GM23338 (cell line): ENCODE measurements at regions not wholly inside any gene's neighbourhood (a gene's known extent, or its start where the extent isn't known, plus 50 kb on each side); places are given as distances from the start of the nearest gene placed in this dataset.

Experiments
- ATAC-seq: fragments of 200-7000 bp; cut with Tn5 transposase; 3 replicates; pipeline ENCODE4 v1.9.1; 2020
- DNase-seq: peaks from one replicate; pipeline ENCODE4 v3.0.0-alpha.2; 2015; ENCODE audit warnings: low spot score
- H2AFZ ChIP-seq: fragments of 200-600 bp; sonication (generic); 2 replicates; pipeline ENCODE4 v1.8.0; 2016; ENCODE audit warnings: antibody characterized with exemption, mild to moderate bottlenecking, moderate library complexity
- H3F3A ChIP-seq: fragments of 200-600 bp; sonication (generic); replicated peaks from 2 replicates; pipeline ENCODE4 v1.8.0; 2017; ENCODE audit warnings: antibody characterized with exemption, mixed run types, low read depth
- H3K27ac ChIP-seq: fragments of 200-600 bp; sonication (generic); 2 replicates; pipeline ENCODE4 v1.6.1; 2016; ENCODE audit warnings: low read depth
- H3K27me3 ChIP-seq: fragments of 200-600 bp; sonication (generic); 2 replicates; pipeline ENCODE4 v1.8.0; 2016; ENCODE audit warnings: mild to moderate bottlenecking, mixed run types, moderate library complexity; ENCODE audit not compliant: insufficient read depth
- H3K36me3 ChIP-seq: fragments of 200-600 bp; sonication (generic); 2 replicates; pipeline ENCODE4 v1.8.0; 2016; ENCODE audit warnings: mild to moderate bottlenecking; ENCODE audit not compliant: insufficient read depth
- H3K4me1 ChIP-seq: fragments of 200-600 bp; sonication (generic); 2 replicates; pipeline ENCODE4 v1.8.0; 2016; ENCODE audit warnings: mild to moderate bottlenecking, moderate library complexity; ENCODE audit not compliant: insufficient read depth
- H3K4me2 ChIP-seq: fragments of 200-600 bp; sonication (generic); 2 replicates; pipeline ENCODE4 v1.7.1; 2017; ENCODE audit warnings: mixed run types
- H3K4me3 ChIP-seq: fragments of 200-600 bp; sonication (generic); 2 replicates; pipeline ENCODE4 v1.6.1; 2016; ENCODE audit warnings: mixed run types
- H3K79me2 ChIP-seq: fragments of 200-600 bp; sonication (generic); replicated peaks from 2 replicates; pipeline ENCODE4 v1.8.0; 2017; ENCODE audit warnings: mild to moderate bottlenecking; ENCODE audit not compliant: insufficient read depth
- H3K9me2 ChIP-seq: fragments of 200-600 bp; sonication (generic); 2 replicates; pipeline ENCODE4 v1.8.0; 2017; ENCODE audit not compliant: insufficient read depth
- H4K20me1 ChIP-seq: fragments of 200-600 bp; sonication (generic); replicated peaks from 2 replicates; pipeline ENCODE4 v1.8.0; 2017; ENCODE audit warnings: mild to moderate bottlenecking; ENCODE audit not compliant: insufficient read depth
- H3K27ac Mint-ChIP-seq: 2 replicates; pipeline ENCODE4 v1.8.0; 2020; ENCODE audit warnings: inconsistent platforms, mild to moderate bottlenecking, moderate library complexity, mixed read lengths
- H3K27me3 Mint-ChIP-seq: 3 replicates; pipeline ENCODE4 v1.8.0; 2022; ENCODE audit warnings: low read depth, mild to moderate bottlenecking, moderate library complexity, mixed read lengths, inconsistent platforms; ENCODE audit not compliant: insufficient read depth, poor library complexity
- H3K36me3 Mint-ChIP-seq: 3 replicates; pipeline ENCODE4 v1.8.0; 2021; ENCODE audit warnings: low read depth, mild to moderate bottlenecking, inconsistent platforms, moderate library complexity, mixed read lengths
- H3K4me1 Mint-ChIP-seq: 3 replicates; pipeline ENCODE4 v1.8.0; 2020; ENCODE audit warnings: mild to moderate bottlenecking, inconsistent platforms, mixed read lengths
- H3K4me3 Mint-ChIP-seq: 3 replicates; pipeline ENCODE4 v1.8.0; 2021; ENCODE audit warnings: moderate library complexity, mild to moderate bottlenecking, inconsistent platforms, mixed read lengths
- H3K9me3 Mint-ChIP-seq: 3 replicates; pipeline ENCODE4 v1.8.0; 2020; ENCODE audit warnings: moderate library complexity, mild to moderate bottlenecking, inconsistent platforms, mixed read lengths
- CREB1 ChIP-seq: fragments of 250-450 bp; sonication (Bioruptor Pico); IDR thresholded peaks from 2 replicates; pipeline ENCODE4 v1.5.0; 2020; ENCODE audit warnings: low read depth, mild to moderate bottlenecking, moderate library complexity
- EZH2 ChIP-seq: fragments of 200-600 bp; sonication (generic); IDR thresholded peaks from one replicate; pipeline ENCODE4 v1.8.0; 2017; ENCODE audit warnings: antibody characterized with exemption, mild to moderate bottlenecking, low read depth; ENCODE audit not compliant: unreplicated experiment
- JUNB ChIP-seq: IDR thresholded peaks from one replicate; pipeline ENCODE4 v1.6.1; 2016; ENCODE audit warnings: antibody characterized with exemption; ENCODE audit not compliant: unreplicated experiment
- NANOG ChIP-seq: IDR thresholded peaks from 2 replicates; pipeline ENCODE4 v1.6.1; 2016; ENCODE audit warnings: antibody characterized with exemption, borderline replicate concordance
- POLR2AphosphoS5 ChIP-seq: IDR thresholded peaks from 2 replicates; pipeline ENCODE4 v1.6.1; 2016; ENCODE audit warnings: antibody characterized with exemption, low read depth
- STAT1 ChIP-seq: IDR thresholded peaks from one replicate; pipeline ENCODE4 v1.6.1; 2016; ENCODE audit warnings: antibody characterized with exemption; ENCODE audit not compliant: unreplicated experiment
- ZNF114 ChIP-seq: fragments of 250-450 bp; sonication (Bioruptor Pico); IDR thresholded peaks from 2 replicates; pipeline ENCODE4 v1.5.0; 2020; ENCODE audit warnings: mild to moderate bottlenecking, moderate library complexity
- ZNF331 ChIP-seq: fragments of 250-450 bp; sonication (Bioruptor Pico); IDR thresholded peaks from 2 replicates; pipeline ENCODE4 v1.5.0; 2020; ENCODE audit warnings: low read depth, mild to moderate bottlenecking, moderate library complexity
- TF ChIP-seq, protein P1 (sequence below): IDR thresholded peaks from 2 replicates; pipeline ENCODE4 v1.6.1; 2016; ENCODE audit warnings: antibody characterized with exemption
- TF ChIP-seq, protein P2 (sequence below), 2 experiments: fragments of 200-600 bp in 1 of 2; sonication (generic) in 1 of 2; conservative IDR thresholded peaks; 2 replicates each; pipeline versions ENCODE4 v1.5.1 to v1.6.1; 2016 to 2017; ENCODE audit warnings: antibody characterized with exemption in 2 of 2, low read depth in 2 of 2, mild to moderate bottlenecking in 2 of 2, moderate library complexity in 1 of 2
- TF ChIP-seq, protein P3 (sequence below): IDR thresholded peaks from one replicate; pipeline ENCODE4 v1.6.1; 2018; ENCODE audit warnings: antibody characterized with exemption; ENCODE audit not compliant: unreplicated experiment

DNA sequence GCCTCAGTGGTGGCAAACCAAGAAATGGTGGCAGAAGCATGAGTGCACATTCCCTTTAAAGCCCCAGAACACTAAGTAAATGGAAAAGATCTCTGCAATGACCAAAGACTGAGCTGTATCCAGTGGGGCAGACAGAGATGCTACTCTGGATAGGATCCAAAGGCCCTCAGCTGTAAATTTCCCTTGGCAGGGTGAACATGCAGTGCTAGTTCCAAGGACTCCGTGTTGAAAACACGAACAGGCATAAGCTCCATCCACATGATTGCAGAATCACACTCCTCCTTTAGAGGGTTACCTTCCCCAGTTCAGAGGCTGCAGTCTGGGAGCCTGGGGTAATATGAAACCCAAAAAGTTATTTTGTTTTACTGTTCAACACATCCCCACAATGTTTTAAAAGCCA lies 98.6 kb upstream of the KLF7 start:
- Histone ChIP-seq H3K4me3 (no peak overlapping the region), H3K9me2 (peaks cover 7% of the 10 kb centered on the region; the same call in 1 of the 2 replicates), H3K36me3 (no peaks in the 10 kb centered on the region), H3K4me2 (no peak overlapping the region), H2AFZ (no peak overlapping the region), H3K27ac (no peak overlapping the region), H4K20me1 (no peaks in the 10 kb centered on the region), H3K27me3 (no peaks in the 10 kb centered on the region), H3K4me1 (peaks cover 5% of the 10 kb centered on the region; the same call in 1 of the 2 replicates), H3K79me2 (no peaks in the 10 kb centered on the region), H3F3A (no peaks in the 10 kb centered on the region)
- peaks cover 3% of the 10 kb centered on the region for H3K4me1 Mint-ChIP-seq
- ATAC-seq (no peak), DNase-seq (no peak)
- no peak for TF ChIP-seq ZNF114 (CRISPR knock-in tag)
- TF ChIP-seq EZH2: no peak
- no peak for TF ChIP-seq STAT1
- TF ChIP-seq POLR2AphosphoS5: no peak
- TF ChIP-seq JUNB: no peak
- TF ChIP-seq NANOG: no peak
- no peak for TF ChIP-seq CREB1 (CRISPR knock-in tag)
- TF ChIP-seq, protein P1, sequence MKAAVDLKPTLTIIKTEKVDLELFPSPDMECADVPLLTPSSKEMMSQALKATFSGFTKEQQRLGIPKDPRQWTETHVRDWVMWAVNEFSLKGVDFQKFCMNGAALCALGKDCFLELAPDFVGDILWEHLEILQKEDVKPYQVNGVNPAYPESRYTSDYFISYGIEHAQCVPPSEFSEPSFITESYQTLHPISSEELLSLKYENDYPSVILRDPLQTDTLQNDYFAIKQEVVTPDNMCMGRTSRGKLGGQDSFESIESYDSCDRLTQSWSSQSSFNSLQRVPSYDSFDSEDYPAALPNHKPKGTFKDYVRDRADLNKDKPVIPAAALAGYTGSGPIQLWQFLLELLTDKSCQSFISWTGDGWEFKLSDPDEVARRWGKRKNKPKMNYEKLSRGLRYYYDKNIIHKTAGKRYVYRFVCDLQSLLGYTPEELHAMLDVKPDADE: no peak
- TF ChIP-seq, protein P2, sequence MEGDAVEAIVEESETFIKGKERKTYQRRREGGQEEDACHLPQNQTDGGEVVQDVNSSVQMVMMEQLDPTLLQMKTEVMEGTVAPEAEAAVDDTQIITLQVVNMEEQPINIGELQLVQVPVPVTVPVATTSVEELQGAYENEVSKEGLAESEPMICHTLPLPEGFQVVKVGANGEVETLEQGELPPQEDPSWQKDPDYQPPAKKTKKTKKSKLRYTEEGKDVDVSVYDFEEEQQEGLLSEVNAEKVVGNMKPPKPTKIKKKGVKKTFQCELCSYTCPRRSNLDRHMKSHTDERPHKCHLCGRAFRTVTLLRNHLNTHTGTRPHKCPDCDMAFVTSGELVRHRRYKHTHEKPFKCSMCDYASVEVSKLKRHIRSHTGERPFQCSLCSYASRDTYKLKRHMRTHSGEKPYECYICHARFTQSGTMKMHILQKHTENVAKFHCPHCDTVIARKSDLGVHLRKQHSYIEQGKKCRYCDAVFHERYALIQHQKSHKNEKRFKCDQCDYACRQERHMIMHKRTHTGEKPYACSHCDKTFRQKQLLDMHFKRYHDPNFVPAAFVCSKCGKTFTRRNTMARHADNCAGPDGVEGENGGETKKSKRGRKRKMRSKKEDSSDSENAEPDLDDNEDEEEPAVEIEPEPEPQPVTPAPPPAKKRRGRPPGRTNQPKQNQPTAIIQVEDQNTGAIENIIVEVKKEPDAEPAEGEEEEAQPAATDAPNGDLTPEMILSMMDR (conservative IDR thresholded peaks at IDR 0.05; ENCODE audit: low read depth in 2 of 2): no peak
- H3K36me3 Mint-ChIP-seq: no peaks in the 10 kb centered on the region
- no peaks in the 10 kb centered on the region for H3K9me3 Mint-ChIP-seq
- no peak overlapping the region for H3K4me3 Mint-ChIP-seq
- H3K27me3 Mint-ChIP-seq: peaks cover 4% of the 10 kb centered on the region
- no peak overlapping the region for H3K27ac Mint-ChIP-seq

DNA sequence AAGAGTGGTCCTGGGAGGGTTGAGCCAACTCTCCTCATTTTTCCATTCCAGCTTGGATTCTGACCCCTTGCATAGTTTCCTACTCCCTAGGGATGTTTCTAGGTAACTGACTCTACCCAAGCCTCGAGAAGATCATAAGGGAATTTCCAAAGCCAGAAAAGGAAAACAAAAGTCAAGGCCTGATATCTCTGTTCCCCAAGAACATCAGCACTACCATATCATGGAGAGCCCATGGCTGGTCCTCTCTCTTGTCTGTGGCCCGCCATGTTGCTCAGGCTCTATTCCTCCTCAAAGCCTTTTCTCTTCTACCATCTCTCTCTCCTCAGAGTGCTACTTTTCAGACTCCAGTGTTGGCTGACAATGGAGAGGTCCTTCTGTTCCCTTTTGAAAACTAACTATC lies 99.6 kb upstream of the KLF7 start:
- H4K20me1 ChIP-seq: no peaks in the 10 kb centered on the region
- H3K27ac ChIP-seq: no peak overlapping the region
- H3K4me2 ChIP-seq: no peak overlapping the region
- no peak overlapping the region for H2AFZ ChIP-seq
- no peaks in the 10 kb centered on the region for H3F3A ChIP-seq
- no peak for DNase-seq
- no peaks in the 10 kb centered on the region for H3K36me3 Mint-ChIP-seq
- peaks cover 3% of the 10 kb centered on the region; the same call in 1 of the 3 replicates for H3K4me1 Mint-ChIP-seq
- no peak overlapping the region for H3K4me3 ChIP-seq
- ATAC-seq: no peak
- peaks cover 7% of the 10 kb centered on the region; the same call in 1 of the 2 replicates for H3K9me2 ChIP-seq
- no peak overlapping the region for H3K4me3 Mint-ChIP-seq
- peaks cover 4% of the 10 kb centered on the region for H3K27me3 Mint-ChIP-seq
- no peaks in the 10 kb centered on the region for H3K79me2 ChIP-seq
- H3K4me1 ChIP-seq: peaks cover 5% of the 10 kb centered on the region; the same call in 1 of the 2 replicates
- no peaks in the 10 kb centered on the region for H3K27me3 ChIP-seq
- no peak overlapping the region for H3K27ac Mint-ChIP-seq
- H3K9me3 Mint-ChIP-seq: no peaks in the 10 kb centered on the region
- no peaks in the 10 kb centered on the region for H3K36me3 ChIP-seq
- TF ChIP-seq, protein P2 (conservative IDR thresholded peaks at IDR 0.05; ENCODE audit: low read depth in 2 of 2): no peak
- no peak for TF ChIP-seq ZNF331
- TF ChIP-seq, protein P3, sequence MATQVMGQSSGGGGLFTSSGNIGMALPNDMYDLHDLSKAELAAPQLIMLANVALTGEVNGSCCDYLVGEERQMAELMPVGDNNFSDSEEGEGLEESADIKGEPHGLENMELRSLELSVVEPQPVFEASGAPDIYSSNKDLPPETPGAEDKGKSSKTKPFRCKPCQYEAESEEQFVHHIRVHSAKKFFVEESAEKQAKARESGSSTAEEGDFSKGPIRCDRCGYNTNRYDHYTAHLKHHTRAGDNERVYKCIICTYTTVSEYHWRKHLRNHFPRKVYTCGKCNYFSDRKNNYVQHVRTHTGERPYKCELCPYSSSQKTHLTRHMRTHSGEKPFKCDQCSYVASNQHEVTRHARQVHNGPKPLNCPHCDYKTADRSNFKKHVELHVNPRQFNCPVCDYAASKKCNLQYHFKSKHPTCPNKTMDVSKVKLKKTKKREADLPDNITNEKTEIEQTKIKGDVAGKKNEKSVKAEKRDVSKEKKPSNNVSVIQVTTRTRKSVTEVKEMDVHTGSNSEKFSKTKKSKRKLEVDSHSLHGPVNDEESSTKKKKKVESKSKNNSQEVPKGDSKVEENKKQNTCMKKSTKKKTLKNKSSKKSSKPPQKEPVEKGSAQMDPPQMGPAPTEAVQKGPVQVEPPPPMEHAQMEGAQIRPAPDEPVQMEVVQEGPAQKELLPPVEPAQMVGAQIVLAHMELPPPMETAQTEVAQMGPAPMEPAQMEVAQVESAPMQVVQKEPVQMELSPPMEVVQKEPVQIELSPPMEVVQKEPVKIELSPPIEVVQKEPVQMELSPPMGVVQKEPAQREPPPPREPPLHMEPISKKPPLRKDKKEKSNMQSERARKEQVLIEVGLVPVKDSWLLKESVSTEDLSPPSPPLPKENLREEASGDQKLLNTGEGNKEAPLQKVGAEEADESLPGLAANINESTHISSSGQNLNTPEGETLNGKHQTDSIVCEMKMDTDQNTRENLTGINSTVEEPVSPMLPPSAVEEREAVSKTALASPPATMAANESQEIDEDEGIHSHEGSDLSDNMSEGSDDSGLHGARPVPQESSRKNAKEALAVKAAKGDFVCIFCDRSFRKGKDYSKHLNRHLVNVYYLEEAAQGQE: no peak
